GM18868 (cell line): ENCODE measurements at regions not wholly inside any gene's neighbourhood (a gene's known extent, or its start where the extent isn't known, plus 50 kb on each side); places are given as distances from the start of the nearest gene placed in this dataset.
A peak's percentile ranks its signal among the peaks of the same experiment; 100 is the strongest.
"Not testable (repeated sequence)": the region's sequence is repeated elsewhere in the genome, so short reads cannot be mapped to it uniquely, and the experiment has no call there.

Experiments used
- ATAC-seq: cut with Tn5 transposase; IDR thresholded peaks from one replicate; pipeline ENCODE4 v1.9.1; 2021; ENCODE audit warnings: mild to moderate bottlenecking, moderate library complexity; ENCODE audit not compliant: unreplicated experiment

DNA sequence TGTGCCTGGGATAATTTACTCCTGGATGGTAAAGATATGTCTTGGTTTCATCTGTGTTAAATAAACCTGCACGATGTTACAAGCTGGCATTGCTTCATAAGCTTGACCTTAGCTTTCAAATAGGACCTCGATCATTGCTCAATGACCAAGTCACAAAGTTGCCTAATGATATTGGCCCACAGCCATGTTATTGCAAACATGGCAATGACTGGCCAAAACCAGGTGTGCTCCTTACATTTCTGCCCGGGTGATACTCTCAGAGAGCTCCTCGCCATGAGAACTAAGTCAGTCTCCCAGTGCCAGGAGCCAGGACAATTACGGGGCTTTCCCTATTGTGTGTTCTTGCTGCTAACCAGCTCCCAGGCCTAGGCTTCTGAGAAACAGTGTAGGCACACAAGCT, 72.5 kb upstream of the CYP1B1 start:
- no peak for ATAC-seq

- ATAC-seq, result peak; percentile 26
Observed at GRCh38 chr2:38147333-38148121, 71.6 kb upstream of the CYP1B1 start.

DNA sequence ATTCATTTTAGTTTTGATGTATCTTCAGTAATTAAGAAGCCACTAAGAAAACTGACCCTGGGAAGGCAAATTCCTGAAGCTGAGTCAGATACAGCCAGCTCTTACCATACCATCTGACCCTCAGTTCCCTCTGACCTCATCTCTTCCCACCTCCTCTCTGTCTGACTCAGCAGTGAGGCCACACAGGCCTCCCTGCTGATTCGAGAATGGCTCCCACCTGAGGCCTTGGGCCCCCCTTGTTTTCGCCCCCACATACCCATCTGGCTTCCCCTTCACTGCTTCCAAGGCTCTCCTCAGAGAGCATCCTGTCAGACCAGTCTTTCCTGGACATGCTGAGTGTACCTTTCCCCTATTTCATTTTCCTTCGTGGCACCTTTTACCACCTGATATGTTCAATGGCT, 71.0 kb upstream of the CYP1B1 start:
- peak; percentile 92 for ATAC-seq

GRCh38 chr2:38146275-38146906, 70.4 kb upstream of the CYP1B1 start:
- ATAC-seq, result peak; percentile 73

- ATAC-seq, result no peak
Observed at GRCh38 chr2:38145236-38145635, 69.3 kb upstream of the CYP1B1 start.

- ATAC-seq, result no peak
Observed at GRCh38 chr2:38142627-38143026, 66.7 kb upstream of the CYP1B1 start.

GRCh38 chr2:38141501-38141900, 65.5 kb upstream of the CYP1B1 start:
- no peak for ATAC-seq

GRCh38 chr2:38138996-38139395, 63.0 kb upstream of the CYP1B1 start:
- ATAC-seq, result no peak

GRCh38 chr2:38138419-38138818, 62.5 kb upstream of the CYP1B1 start:
- no peak for ATAC-seq

GRCh38 chr2:38137958-38138357, 62.0 kb upstream of the CYP1B1 start:
- ATAC-seq, result not testable (repeated sequence)

GRCh38 chr2:38131676-38132075, 55.7 kb upstream of the CYP1B1 start:
- no peak for ATAC-seq

DNA sequence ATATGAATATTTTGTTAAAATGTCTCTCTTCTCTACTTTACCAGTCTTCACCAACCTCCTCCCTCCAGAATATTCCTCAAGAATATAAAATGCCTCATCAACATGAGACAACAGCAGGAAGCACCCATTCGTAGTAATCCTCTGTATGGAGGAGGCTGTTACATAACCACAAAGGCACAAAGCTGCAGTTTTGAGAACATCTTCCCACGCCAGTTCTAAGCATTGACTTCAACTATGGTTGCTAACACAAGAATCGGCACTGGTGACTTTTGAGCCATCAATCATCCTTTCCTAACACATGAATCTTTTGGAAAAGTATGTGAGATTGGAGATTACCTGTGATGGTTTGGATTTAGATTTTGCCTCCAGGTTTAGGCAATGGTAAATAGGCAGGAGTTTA, 54.9 kb upstream of the CYP1B1 start:
- ATAC-seq, result no peak

GRCh38 chr2:38129987-38130386, 54.0 kb upstream of the CYP1B1 start:
- ATAC-seq, result no peak

- ATAC-seq, result no peak
Observed at GRCh38 chr2:38129481-38129880, 53.5 kb upstream of the CYP1B1 start.

DNA sequence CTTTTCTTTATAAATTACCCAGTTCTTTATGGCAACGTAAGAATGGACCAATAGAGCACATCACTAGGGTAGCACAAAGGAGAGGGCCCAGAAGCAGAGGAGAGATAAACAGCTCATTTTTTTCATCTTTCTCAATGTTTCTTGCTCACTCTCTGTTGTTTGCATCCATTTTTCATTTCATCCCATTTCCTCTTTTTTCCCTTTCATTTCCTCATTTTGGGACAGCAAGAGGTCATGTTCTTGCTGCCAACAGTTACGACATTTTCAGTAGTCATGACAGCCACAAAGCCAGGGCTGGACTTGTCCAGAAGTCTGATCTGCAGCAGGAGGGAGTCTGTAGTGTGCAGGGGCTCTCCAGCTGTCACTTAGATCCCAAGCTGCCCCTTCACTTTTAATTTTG, 52.7 kb upstream of the CYP1B1 start:
- ATAC-seq, result peak; percentile 84

GRCh38 chr2:38127277-38127676, 51.3 kb upstream of the CYP1B1 start:
- ATAC-seq, result no peak

GRCh38 chr2:38125842-38126241, 49.9 kb upstream of the CYP1B1 start:
- ATAC-seq, result no peak
